HG02885 (cell line): ENCODE measurements at regions not wholly inside any gene's neighbourhood (a gene's known extent, or its start where the extent isn't known, plus 50 kb on each side); places are given as distances from the start of the nearest gene placed in this dataset.
"Not testable (repeated sequence)": the region's sequence is repeated elsewhere in the genome, so short reads cannot be mapped to it uniquely, and the experiment has no call there.

ENCODE experiments used
- ATAC-seq: cut with Tn5 transposase; IDR thresholded peaks from one replicate; pipeline ENCODE4 v1.9.1; 2021; ENCODE audit warnings: mild to moderate bottlenecking; ENCODE audit not compliant: unreplicated experiment, poor library complexity

- ATAC-seq: no peak
These were observed 69.2 kb upstream of the SHB start for GRCh38 chr9:38138276-38138675.

- no peak for ATAC-seq
These were observed 68.3 kb upstream of the SHB start for GRCh38 chr9:38137342-38137741.

GRCh38 chr9:38136386-38136785 lies 67.4 kb upstream of the SHB start:
- no peak for ATAC-seq

- ATAC-seq: no peak
These were observed 65.7 kb upstream of the SHB start for GRCh38 chr9:38134611-38135237.

GRCh38 chr9:38133595-38133994 lies 64.6 kb upstream of the SHB start:
- ATAC-seq: no peak

- no peak for ATAC-seq
These were observed 63.9 kb upstream of the SHB start for GRCh38 chr9:38132956-38133355.

- no peak for ATAC-seq
These were observed 62.7 kb upstream of the SHB start for GRCh38 chr9:38131729-38132128.

GRCh38 chr9:38130724-38131123 lies 61.7 kb upstream of the SHB start:
- no peak for ATAC-seq

GRCh38 chr9:38129366-38129765 lies 60.3 kb upstream of the SHB start:
- ATAC-seq: no peak

GRCh38 chr9:38128752-38129270 lies 59.8 kb upstream of the SHB start:
- no peak for ATAC-seq

- ATAC-seq: no peak
These were observed 58.3 kb upstream of the SHB start for GRCh38 chr9:38127271-38127839.

GRCh38 chr9:38126730-38127129 lies 57.7 kb upstream of the SHB start:
- ATAC-seq: no peak

- no peak for ATAC-seq
These were observed 56.9 kb upstream of the SHB start for GRCh38 chr9:38125889-38126288.

- not testable (repeated sequence) for ATAC-seq
These were observed 54.3 kb upstream of the SHB start for GRCh38 chr9:38123359-38123758.

GRCh38 chr9:38120961-38121360 lies 51.9 kb upstream of the SHB start:
- no peak for ATAC-seq

GRCh38 chr9:38119560-38120236 lies 50.7 kb upstream of the SHB start:
- no peak for ATAC-seq

- ATAC-seq: no peak
These were observed 49.9 kb upstream of the SHB start for GRCh38 chr9:38118862-38119438.
